ENCODE measurements at regions not wholly inside any gene's neighbourhood (a gene's known extent, or its start where the extent isn't known, plus 50 kb on each side); places are given as distances from the start of the nearest gene placed in this dataset.

DNA sequence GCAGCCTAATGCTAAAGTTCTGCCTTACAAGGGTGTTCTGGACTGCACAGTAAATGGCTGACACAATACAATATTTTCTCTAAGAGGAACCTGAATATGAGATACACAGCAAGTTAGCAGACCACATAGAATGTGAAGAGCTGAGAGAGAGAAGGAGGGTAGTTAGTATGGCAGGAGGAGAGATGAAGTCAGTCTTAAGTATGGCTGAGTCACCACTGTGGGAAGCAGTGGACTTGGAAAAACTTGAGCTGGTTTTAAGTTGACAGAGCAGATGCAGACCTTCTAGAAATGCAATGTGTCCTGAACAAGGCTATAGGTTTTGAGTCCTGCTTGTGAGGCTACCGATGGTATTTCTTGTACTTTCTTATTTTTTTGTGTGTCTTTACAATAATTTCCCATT is 172.5 kb downstream of the SH2D1A start:
- DNase-seq (ENCODE audit: low spot score in 2 of 2) = no peak
- Histone ChIP-seq H3K36me3 (no peaks in the 10 kb centered on the region), H3K4me3 (no peak overlapping the region), H3K4me1 (no peaks in the 10 kb centered on the region), H3K27me3 (no peaks in the 10 kb centered on the region), H3K27ac (no peak overlapping the region), H3K9me3 (peaks cover 0 to 5% (median 0%) of the 10 kb centered on the region in 4 donors)
- TF ChIP-seq POLR2A (IDR thresholded peaks at IDR 0.05) = no peak
- no peak for TF ChIP-seq EP300 (IDR thresholded peaks at IDR 0.05)
- TF ChIP-seq, protein P1, sequence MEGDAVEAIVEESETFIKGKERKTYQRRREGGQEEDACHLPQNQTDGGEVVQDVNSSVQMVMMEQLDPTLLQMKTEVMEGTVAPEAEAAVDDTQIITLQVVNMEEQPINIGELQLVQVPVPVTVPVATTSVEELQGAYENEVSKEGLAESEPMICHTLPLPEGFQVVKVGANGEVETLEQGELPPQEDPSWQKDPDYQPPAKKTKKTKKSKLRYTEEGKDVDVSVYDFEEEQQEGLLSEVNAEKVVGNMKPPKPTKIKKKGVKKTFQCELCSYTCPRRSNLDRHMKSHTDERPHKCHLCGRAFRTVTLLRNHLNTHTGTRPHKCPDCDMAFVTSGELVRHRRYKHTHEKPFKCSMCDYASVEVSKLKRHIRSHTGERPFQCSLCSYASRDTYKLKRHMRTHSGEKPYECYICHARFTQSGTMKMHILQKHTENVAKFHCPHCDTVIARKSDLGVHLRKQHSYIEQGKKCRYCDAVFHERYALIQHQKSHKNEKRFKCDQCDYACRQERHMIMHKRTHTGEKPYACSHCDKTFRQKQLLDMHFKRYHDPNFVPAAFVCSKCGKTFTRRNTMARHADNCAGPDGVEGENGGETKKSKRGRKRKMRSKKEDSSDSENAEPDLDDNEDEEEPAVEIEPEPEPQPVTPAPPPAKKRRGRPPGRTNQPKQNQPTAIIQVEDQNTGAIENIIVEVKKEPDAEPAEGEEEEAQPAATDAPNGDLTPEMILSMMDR (IDR thresholded peaks at IDR 0.05) = no peak
- whole genome bisulfite sequencing, 2 donors = 75% methylated on average over 1 of the region's 1 CpG

- H3K9me3 ChIP-seq = no peaks in the 10 kb centered on the region
- no peaks in the 10 kb centered on the region for H3K4me1 ChIP-seq
- 74 to 86% methylated on average over 3 of the region's 3 CpGs for WGBS, 2 donors
- TF ChIP-seq EP300 (IDR thresholded peaks at IDR 0.05) (no peak), POLR2A (IDR thresholded peaks at IDR 0.05) (no peak)
- TF ChIP-seq, protein P1 (IDR thresholded peaks at IDR 0.05) = no peak
- H3K27me3 ChIP-seq = no peaks in the 10 kb centered on the region
- H3K4me3 ChIP-seq = no peak overlapping the region
- no peaks in the 10 kb centered on the region for H3K36me3 ChIP-seq
- no peak for DNase-seq (ENCODE audit: low spot score in 2 of 2)
- H3K27ac ChIP-seq = no peak overlapping the region
Measured at GRCh38 chrX:124524852-124525251, 178.5 kb downstream of the SH2D1A start.

DNA sequence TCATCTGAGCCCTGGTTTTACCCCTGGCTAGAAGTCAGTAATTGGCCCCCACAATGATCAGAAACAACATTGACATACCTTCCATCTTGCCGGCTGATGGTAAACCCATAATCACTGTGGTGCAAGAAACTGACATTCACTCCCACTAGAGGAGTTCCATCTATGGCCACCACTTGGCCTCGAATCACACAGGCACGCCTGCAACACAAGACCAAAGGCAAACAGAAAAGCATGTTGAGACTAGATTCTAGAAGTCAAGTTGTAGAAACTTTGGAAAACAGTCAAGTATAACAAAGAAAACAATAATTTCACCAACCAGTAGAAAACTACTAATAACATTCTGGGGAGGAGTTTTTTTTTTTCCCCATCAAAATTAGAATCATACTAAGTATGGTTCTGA is 183.4 kb downstream of the SH2D1A start:
- Histone ChIP-seq H3K4me3 (no peak overlapping the region), H3K9me3 (no peaks in the 10 kb centered on the region), H3K4me1 (no peaks in the 10 kb centered on the region), H3K27me3 (no peaks in the 10 kb centered on the region), H3K36me3 (no peaks in the 10 kb centered on the region), H3K27ac (no peak overlapping the region)
- 73 to 87% methylated on average over 3 of the region's 3 CpGs for WGBS, 2 donors
- no peak for DNase-seq (ENCODE audit: low spot score in 2 of 2)
- no peak for TF ChIP-seq POLR2A (IDR thresholded peaks at IDR 0.05)
- no peak for TF ChIP-seq EP300 (IDR thresholded peaks at IDR 0.05)
- TF ChIP-seq, protein P1 (IDR thresholded peaks at IDR 0.05) = no peak

DNA sequence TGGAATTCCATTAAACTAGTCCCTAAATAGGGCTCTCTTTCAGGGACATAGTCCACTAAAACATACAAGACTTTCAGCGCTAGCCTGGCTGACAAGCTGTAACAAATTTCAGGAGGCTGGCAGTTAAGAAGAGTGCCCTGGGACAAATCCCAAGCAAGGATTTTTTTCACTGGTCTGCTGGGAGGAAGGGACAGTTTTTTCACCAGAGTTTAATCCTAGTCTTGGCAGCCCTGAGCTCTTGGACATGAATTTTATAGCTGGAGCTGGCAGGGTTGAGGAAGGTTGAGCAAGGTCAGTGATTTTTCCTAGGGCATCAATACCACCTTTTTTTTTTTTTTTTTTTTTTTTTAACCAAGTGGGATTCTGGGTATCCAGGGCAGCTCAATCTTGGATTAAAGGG is 184.4 kb downstream of the SH2D1A start:
- Histone ChIP-seq H3K27me3 (no peaks in the 10 kb centered on the region), H3K4me3 (no peak overlapping the region), H3K4me1 (no peaks in the 10 kb centered on the region), H3K9me3 (no peaks in the 10 kb centered on the region), H3K27ac (no peak overlapping the region), H3K36me3 (no peaks in the 10 kb centered on the region)
- no peak for DNase-seq (ENCODE audit: low spot score in 2 of 2)
- TF ChIP-seq POLR2A (IDR thresholded peaks at IDR 0.05) (no peak), EP300 (IDR thresholded peaks at IDR 0.05) (no peak)
- TF ChIP-seq, protein P1 (IDR thresholded peaks at IDR 0.05) = no peak
- 50 to 81% methylated on average over 1 of the region's 1 CpG for WGBS, 2 donors

- Histone ChIP-seq H3K9me3 (no peaks in the 10 kb centered on the region), H3K36me3 (no peaks in the 10 kb centered on the region), H3K4me3 (no peak overlapping the region), H3K27me3 (no peaks in the 10 kb centered on the region), H3K4me1 (no peaks in the 10 kb centered on the region), H3K27ac (no peak overlapping the region)
- DNase-seq (ENCODE audit: low spot score in 2 of 2) = no peak
- TF ChIP-seq POLR2A (IDR thresholded peaks at IDR 0.05) = no peak
- no peak for TF ChIP-seq EP300 (IDR thresholded peaks at IDR 0.05)
- TF ChIP-seq, protein P1 (IDR thresholded peaks at IDR 0.05) = no peak
- 33 to 49% methylated on average over 3 of the region's 3 CpGs for WGBS, 2 donors
Measured at GRCh38 chrX:124534536-124534935, 188.2 kb downstream of the SH2D1A start.
